IPS-15b (cell line): ENCODE measurements at regions not wholly inside any gene's neighbourhood (a gene's known extent, or its start where the extent isn't known, plus 50 kb on each side); places are given as distances from the start of the nearest gene placed in this dataset.
"Not testable (repeated sequence)": the region's sequence is repeated elsewhere in the genome, so short reads cannot be mapped to it uniquely, and the experiment has no call there.

Experiments used
- H3K27me3 ChIP-seq: one replicate; pipeline ENCODE4 v1.6.1; 2013; ENCODE audit warnings: low read length; ENCODE audit not compliant: control insufficient read depth, insufficient read depth
- H3K36me3 ChIP-seq: one replicate; pipeline ENCODE4 v1.6.1; 2013; ENCODE audit warnings: low read length; ENCODE audit not compliant: control insufficient read depth, insufficient read depth
- H3K4me1 ChIP-seq: one replicate; pipeline ENCODE4 v1.6.1; 2013; ENCODE audit warnings: mild to moderate bottlenecking, low read length; ENCODE audit not compliant: control insufficient read depth, insufficient read depth
- H3K4me3 ChIP-seq: one replicate; pipeline ENCODE4 v1.5.1; 2013; ENCODE audit warnings: low read depth, low read length
- H3K9ac ChIP-seq: one replicate; pipeline ENCODE4 v1.6.1; 2013; ENCODE audit warnings: low read depth, mild to moderate bottlenecking, low read length
- H3K9me3 ChIP-seq: one replicate; pipeline ENCODE4 v1.6.1; 2013; ENCODE audit warnings: mild to moderate bottlenecking, low read length; ENCODE audit not compliant: control insufficient read depth, insufficient read depth

GRCh38 chr6:170145716-170146115 is 145.2 kb downstream of the DLL1 start:
- H3K4me1 ChIP-seq, H3K27me3 ChIP-seq, H3K9ac ChIP-seq, H3K9me3 ChIP-seq, H3K4me3 ChIP-seq, H3K36me3 ChIP-seq: not testable (repeated sequence)

- Histone ChIP-seq H3K27me3 (no peaks in the 10 kb centered on the region), H3K4me1 (no peaks in the 10 kb centered on the region), H3K4me3 (no peak overlapping the region), H3K9ac (no peak overlapping the region), H3K36me3 (no peaks in the 10 kb centered on the region), H3K9me3 (no peaks in the 10 kb centered on the region)
Observed at GRCh38 chr6:170145272-170145592, 145.6 kb downstream of the DLL1 start.

- H3K4me3 ChIP-seq = no peak overlapping the region
- H3K4me1 ChIP-seq = no peaks in the 10 kb centered on the region
- H3K27me3 ChIP-seq = no peaks in the 10 kb centered on the region
- no peaks in the 10 kb centered on the region for H3K36me3 ChIP-seq
- H3K9ac ChIP-seq = no peak overlapping the region
- H3K9me3 ChIP-seq = no peaks in the 10 kb centered on the region
Observed at GRCh38 chr6:170144571-170145271, 146.2 kb downstream of the DLL1 start.

GRCh38 chr6:170143401-170144150 is 147.3 kb downstream of the DLL1 start:
- Histone ChIP-seq H3K4me1 (no peaks in the 10 kb centered on the region), H3K9me3 (no peaks in the 10 kb centered on the region), H3K36me3 (no peaks in the 10 kb centered on the region), H3K27me3 (no peaks in the 10 kb centered on the region), H3K4me3 (no peak overlapping the region), H3K9ac (no peak overlapping the region)

- H3K36me3 ChIP-seq = no peaks in the 10 kb centered on the region
- H3K4me3 ChIP-seq = no peak overlapping the region
- H3K4me1 ChIP-seq = no peaks in the 10 kb centered on the region
- no peaks in the 10 kb centered on the region for H3K9me3 ChIP-seq
- H3K9ac ChIP-seq = no peak overlapping the region
- H3K27me3 ChIP-seq = no peaks in the 10 kb centered on the region
Observed at GRCh38 chr6:170142559-170142958, 148.3 kb downstream of the DLL1 start.

GRCh38 chr6:170141061-170141460 is 149.8 kb downstream of the DLL1 start:
- H3K4me3 ChIP-seq, H3K36me3 ChIP-seq: not testable (repeated sequence)

GRCh38 chr6:170140129-170140528 is 150.7 kb downstream of the DLL1 start:
- Histone ChIP-seq H3K4me3 (no peak overlapping the region), H3K36me3 (no peaks in the 10 kb centered on the region), H3K9ac (no peak overlapping the region), H3K27me3 (no peaks in the 10 kb centered on the region), H3K9me3 (no peaks in the 10 kb centered on the region), H3K4me1 (no peaks in the 10 kb centered on the region)

More at GRCh38 chr6:170141061-170141460, 149.8 kb downstream of the DLL1 start:
- not testable (repeated sequence) for H3K27me3 ChIP-seq, H3K4me1 ChIP-seq, H3K9me3 ChIP-seq, H3K9ac ChIP-seq

- Histone ChIP-seq H3K9ac (no peak overlapping the region), H3K27me3 (no peaks in the 10 kb centered on the region), H3K4me1 (no peaks in the 10 kb centered on the region), H3K36me3 (no peaks in the 10 kb centered on the region), H3K4me3 (no peak overlapping the region), H3K9me3 (no peaks in the 10 kb centered on the region)
Observed at GRCh38 chr6:170139531-170139930, 151.3 kb downstream of the DLL1 start.

GRCh38 chr6:170139046-170139445 is 151.8 kb downstream of the DLL1 start:
- not testable (repeated sequence) for H3K27me3 ChIP-seq, H3K9me3 ChIP-seq, H3K4me1 ChIP-seq, H3K36me3 ChIP-seq, H3K9ac ChIP-seq, H3K4me3 ChIP-seq

GRCh38 chr6:170137911-170138910 is 152.7 kb downstream of the DLL1 start:
- Histone ChIP-seq H3K9ac (no peak overlapping the region), H3K4me3 (no peak overlapping the region), H3K36me3 (no peaks in the 10 kb centered on the region), H3K27me3 (no peaks in the 10 kb centered on the region), H3K4me1 (no peaks in the 10 kb centered on the region), H3K9me3 (no peaks in the 10 kb centered on the region)

- Histone ChIP-seq H3K9me3 (no peaks in the 10 kb centered on the region), H3K27me3 (no peaks in the 10 kb centered on the region), H3K4me3 (no peak overlapping the region), H3K36me3 (no peaks in the 10 kb centered on the region), H3K9ac (no peak overlapping the region), H3K4me1 (no peaks in the 10 kb centered on the region)
Observed at GRCh38 chr6:170137176-170137891, 153.5 kb downstream of the DLL1 start.
